ENCODE measurements at regions not wholly inside any gene's neighbourhood (a gene's known extent, or its start where the extent isn't known, plus 50 kb on each side); places are given as distances from the start of the nearest gene placed in this dataset.
"Not testable (repeated sequence)": the region's sequence is repeated elsewhere in the genome, so short reads cannot be mapped to it uniquely, and the experiment has no call there.

- DNase-seq, result not testable (repeated sequence)
Observed at GRCh38 chr9:42239445-42240260, 56.2 kb downstream of the SPATA31A6 start.

GRCh38 chr9:42240261-42240579 is 56.8 kb downstream of the SPATA31A6 start:
- not testable (repeated sequence) for DNase-seq

GRCh38 chr9:42243211-42243610 is 59.8 kb downstream of the SPATA31A6 start:
- DNase-seq, result not testable (repeated sequence)

- DNase-seq, result not testable (repeated sequence)
Observed at GRCh38 chr9:42243822-42244221, 60.4 kb downstream of the SPATA31A6 start.

- DNase-seq, result not testable (repeated sequence)
Observed at GRCh38 chr9:42268729-42269128, 85.3 kb downstream of the SPATA31A6 start.

- not testable (repeated sequence) for DNase-seq
Observed at GRCh38 chr9:42269171-42269570, 85.7 kb downstream of the SPATA31A6 start.

GRCh38 chr9:42273191-42273590 is 89.7 kb downstream of the SPATA31A6 start:
- not testable (repeated sequence) for DNase-seq

- DNase-seq, result no peak
Observed at GRCh38 chr9:42275141-42275540, 91.7 kb downstream of the SPATA31A6 start.

- DNase-seq, result not testable (repeated sequence)
Observed at GRCh38 chr9:42282531-42283178, 99.2 kb downstream of the SPATA31A6 start.

GRCh38 chr9:42283179-42283543 is 99.7 kb downstream of the SPATA31A6 start:
- DNase-seq, result not testable (repeated sequence)

GRCh38 chr9:42286145-42286845 is 102.8 kb downstream of the SPATA31A6 start:
- DNase-seq, result not testable (repeated sequence)

GRCh38 chr9:42288002-42288864 is 104.8 kb downstream of the SPATA31A6 start:
- not testable (repeated sequence) for DNase-seq

- DNase-seq, result not testable (repeated sequence)
Observed at GRCh38 chr9:42288865-42289229, 105.4 kb downstream of the SPATA31A6 start.

- not testable (repeated sequence) for DNase-seq
Observed at GRCh38 chr9:42300124-42300523, 116.7 kb downstream of the SPATA31A6 start.

- DNase-seq, result not testable (repeated sequence)
Observed at GRCh38 chr9:42306625-42307024, 123.2 kb downstream of the SPATA31A6 start.

- not testable (repeated sequence) for DNase-seq
Observed at GRCh38 chr9:42307449-42307848, 124.0 kb downstream of the SPATA31A6 start.

- not testable (repeated sequence) for DNase-seq
Observed at GRCh38 chr9:42310972-42311371, 127.5 kb downstream of the SPATA31A6 start.

- not testable (repeated sequence) for DNase-seq
Observed at GRCh38 chr9:42316026-42316425, 132.6 kb downstream of the SPATA31A6 start.

GRCh38 chr9:42317677-42318076 is 134.2 kb downstream of the SPATA31A6 start:
- not testable (repeated sequence) for DNase-seq

- DNase-seq, result not testable (repeated sequence)
Observed at GRCh38 chr9:42323084-42323809, 139.8 kb downstream of the SPATA31A6 start.

- DNase-seq, result not testable (repeated sequence)
Observed at GRCh38 chr9:42325142-42325541, 141.7 kb downstream of the SPATA31A6 start.

All from C1 segment of cervical spinal cord (tissue), 14 donors.